ENCODE measurements at regions not wholly inside any gene's neighbourhood (a gene's known extent, or its start where the extent isn't known, plus 50 kb on each side); places are given as distances from the start of the nearest gene placed in this dataset.
"Not testable (repeated sequence)": the region's sequence is repeated elsewhere in the genome, so short reads cannot be mapped to it uniquely, and the experiment has no call there.

- not testable (repeated sequence) for TF ChIP-seq CTCF (IDR thresholded peaks at IDR 0.05); EZH2 (IDR thresholded peaks at IDR 0.05; ENCODE audit: borderline replicate concordance, insufficient read depth, low read depth, low read length, poor library complexity, severe bottlenecking)
These were observed 282.6 kb downstream of the BCL2L11 start for GRCh38 chr2:111403287-111403686.
